OCI-LY3 (cell line): ENCODE measurements at regions not wholly inside any gene's neighbourhood (a gene's known extent, or its start where the extent isn't known, plus 50 kb on each side); places are given as distances from the start of the nearest gene placed in this dataset.

Source experiments
- H2AFZ ChIP-seq: fragments of 200-600, 300-600 bp; shearing (Covaris generic); 2 replicates; pipeline ENCODE4 v1.6.0; 2014; ENCODE audit warnings: antibody characterized with exemption, low read depth, low read length
- H3K27ac ChIP-seq: fragments of 200-600, 300-600 bp; sonication (generic); 2 replicates; pipeline ENCODE4 v1.5.1; 2014; ENCODE audit warnings: mild to moderate bottlenecking, low read length, moderate library complexity, mixed read lengths
- H3K27me3 ChIP-seq: fragments of 200-600, 300-600 bp; sonication (generic); 2 replicates; pipeline ENCODE4 v1.6.1; 2014; ENCODE audit warnings: low read depth, low read length, mixed read lengths
- H3K36me3 ChIP-seq: fragments of 200-600, 300-600 bp; sonication (generic); replicated peaks from 2 replicates; pipeline ENCODE3; 2014; ENCODE audit warnings: low read depth, low read length, mixed read lengths
- H3K4me1 ChIP-seq: fragments of 300-600, 200-600 bp; sonication (generic); 2 replicates; pipeline ENCODE4 v1.6.1; 2014; ENCODE audit warnings: low read length, mixed read lengths
- H3K4me2 ChIP-seq: fragments of 200-600, 300-600 bp; sonication (generic); 2 replicates; pipeline ENCODE4 v1.6.1; 2014; ENCODE audit warnings: low read length, mixed read lengths
- H3K4me3 ChIP-seq: fragments of 300-600, 200-600 bp; sonication (generic); 2 replicates; pipeline ENCODE4 v1.5.1; 2014; ENCODE audit warnings: antibody characterized with exemption, mild to moderate bottlenecking, low read length, moderate library complexity
- H3K79me2 ChIP-seq: fragments of 300-600, 200-600 bp; shearing (Covaris generic); 2 replicates; pipeline ENCODE4 v1.6.1; 2014; ENCODE audit warnings: mild to moderate bottlenecking, low read length, mixed read lengths
- H3K9ac ChIP-seq: fragments of 300-600, 200-600 bp; shearing (Covaris generic); 2 replicates; pipeline ENCODE4 v1.6.0; 2014; ENCODE audit warnings: mild to moderate bottlenecking, low read length, moderate library complexity
- H3K9me3 ChIP-seq: fragments of 200-600, 300-600 bp; shearing (Covaris generic); 2 replicates; pipeline ENCODE4 v1.6.1; 2014; ENCODE audit warnings: low read length, mixed read lengths; ENCODE audit not compliant: insufficient read depth
- H4K20me1 ChIP-seq: fragments of 200-600, 300-600 bp; sonication (generic); 2 replicates; pipeline ENCODE4 v1.6.1; 2016; ENCODE audit warnings: low read length, mixed read lengths; ENCODE audit not compliant: insufficient read depth
- EZH2phosphoT487 ChIP-seq: fragments of 200-600 bp; shearing (Covaris generic); IDR thresholded peaks from 2 replicates; pipeline ENCODE4 v1.6.1; 2018; ENCODE audit warnings: antibody characterized with exemption, mixed run types, low read depth
- TF ChIP-seq, protein P1 (sequence below): fragments of 200-600, 300-600 bp; sonication (generic); IDR thresholded peaks from 2 replicates; pipeline ENCODE4 v1.5.1; 2014; ENCODE audit warnings: antibody characterized with exemption, low read length, low read depth

DNA sequence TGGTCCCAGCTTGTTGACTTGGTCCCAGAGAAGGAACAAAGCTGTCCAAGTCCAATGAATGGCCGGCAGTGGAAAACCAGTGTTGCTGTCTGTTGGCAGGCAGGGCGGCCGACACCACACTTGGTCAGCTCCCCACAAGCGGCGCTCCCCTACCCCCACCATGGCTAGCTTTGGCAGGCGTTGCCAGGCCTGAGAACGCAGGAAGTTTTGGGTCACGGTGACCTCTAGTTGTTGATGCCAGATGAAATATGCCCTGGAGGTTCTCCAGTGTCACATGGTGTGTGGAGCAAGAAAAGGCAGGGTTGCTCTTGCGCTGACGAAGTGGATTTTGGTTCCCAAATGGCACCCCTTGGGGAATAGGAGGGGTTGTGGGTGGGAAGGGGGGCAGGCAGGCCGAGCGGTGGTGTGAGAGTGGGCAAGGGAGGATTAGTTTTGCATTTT is 72.7 kb upstream of the TPRG1 start:
- no peaks in the 10 kb centered on the region for H3K36me3 ChIP-seq

DNA sequence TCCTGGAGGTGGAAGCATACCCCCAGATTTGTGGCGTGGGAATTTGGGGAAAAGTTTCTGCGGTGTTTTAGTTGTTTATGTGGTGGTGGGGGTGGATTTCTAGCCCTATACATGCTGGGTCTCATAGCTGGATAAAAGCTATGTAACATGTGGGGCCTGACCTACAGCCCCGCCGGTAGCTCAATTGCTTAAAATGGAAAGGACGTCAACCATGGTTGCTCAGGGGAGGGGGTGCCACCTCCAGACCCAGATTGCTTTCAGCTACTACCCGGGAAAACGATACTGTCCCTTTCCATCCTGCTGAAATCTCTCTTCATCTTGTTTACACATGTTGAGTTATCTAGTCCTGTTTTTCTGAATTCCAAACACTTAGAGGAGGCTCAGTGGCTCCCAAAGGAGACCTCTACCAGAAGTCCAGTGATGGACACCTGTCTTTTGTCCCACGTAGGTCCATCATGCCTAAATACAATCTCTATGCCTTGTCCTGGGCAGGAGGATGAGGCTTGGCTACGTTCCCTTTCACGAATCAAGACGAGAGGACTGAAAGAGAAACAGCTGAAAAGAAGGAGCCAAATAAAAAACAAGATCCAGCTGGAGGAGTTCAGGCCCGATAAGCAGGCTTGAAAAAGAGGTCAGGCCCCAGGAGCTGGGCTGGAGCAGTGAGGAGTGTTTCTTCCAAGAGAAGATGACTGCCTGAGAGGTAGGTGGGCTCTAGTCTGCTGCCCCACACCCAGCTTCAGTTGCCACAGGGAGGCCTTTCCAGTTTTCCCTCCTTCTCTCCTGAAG is 72.1 kb upstream of the TPRG1 start:
- H3K4me1 ChIP-seq: peaks cover 3% of the 10 kb centered on the region; the same call in 1 of the 2 replicates
- H3K27ac ChIP-seq: no peak overlapping the region
- no peaks in the 10 kb centered on the region for H3K27me3 ChIP-seq
- no peaks in the 10 kb centered on the region for H3K79me2 ChIP-seq
- no peaks in the 10 kb centered on the region for H4K20me1 ChIP-seq
- H3K9ac ChIP-seq: no peak overlapping the region
- TF ChIP-seq, protein P1, sequence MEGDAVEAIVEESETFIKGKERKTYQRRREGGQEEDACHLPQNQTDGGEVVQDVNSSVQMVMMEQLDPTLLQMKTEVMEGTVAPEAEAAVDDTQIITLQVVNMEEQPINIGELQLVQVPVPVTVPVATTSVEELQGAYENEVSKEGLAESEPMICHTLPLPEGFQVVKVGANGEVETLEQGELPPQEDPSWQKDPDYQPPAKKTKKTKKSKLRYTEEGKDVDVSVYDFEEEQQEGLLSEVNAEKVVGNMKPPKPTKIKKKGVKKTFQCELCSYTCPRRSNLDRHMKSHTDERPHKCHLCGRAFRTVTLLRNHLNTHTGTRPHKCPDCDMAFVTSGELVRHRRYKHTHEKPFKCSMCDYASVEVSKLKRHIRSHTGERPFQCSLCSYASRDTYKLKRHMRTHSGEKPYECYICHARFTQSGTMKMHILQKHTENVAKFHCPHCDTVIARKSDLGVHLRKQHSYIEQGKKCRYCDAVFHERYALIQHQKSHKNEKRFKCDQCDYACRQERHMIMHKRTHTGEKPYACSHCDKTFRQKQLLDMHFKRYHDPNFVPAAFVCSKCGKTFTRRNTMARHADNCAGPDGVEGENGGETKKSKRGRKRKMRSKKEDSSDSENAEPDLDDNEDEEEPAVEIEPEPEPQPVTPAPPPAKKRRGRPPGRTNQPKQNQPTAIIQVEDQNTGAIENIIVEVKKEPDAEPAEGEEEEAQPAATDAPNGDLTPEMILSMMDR: no peak
- no peak for TF ChIP-seq EZH2phosphoT487
- no peaks in the 10 kb centered on the region for H3K9me3 ChIP-seq
- H3K4me2 ChIP-seq: no peak overlapping the region
- H3K4me3 ChIP-seq: no peak overlapping the region
- no peaks in the 10 kb centered on the region for H3K36me3 ChIP-seq
- H2AFZ ChIP-seq: no peak overlapping the region

More for the DNA sequence above, 72.7 kb upstream of the TPRG1 start:
- Histone ChIP-seq H3K4me2 (no peak overlapping the region), H4K20me1 (no peaks in the 10 kb centered on the region), H3K9ac (no peak overlapping the region), H2AFZ (no peak overlapping the region), H3K4me3 (no peak overlapping the region), H3K27ac (no peak overlapping the region), H3K27me3 (no peaks in the 10 kb centered on the region), H3K9me3 (no peaks in the 10 kb centered on the region), H3K4me1 (peaks cover 3% of the 10 kb centered on the region; the same call in 1 of the 2 replicates), H3K79me2 (no peaks in the 10 kb centered on the region)
- TF ChIP-seq, protein P1: no peak
- TF ChIP-seq EZH2phosphoT487: no peak

DNA sequence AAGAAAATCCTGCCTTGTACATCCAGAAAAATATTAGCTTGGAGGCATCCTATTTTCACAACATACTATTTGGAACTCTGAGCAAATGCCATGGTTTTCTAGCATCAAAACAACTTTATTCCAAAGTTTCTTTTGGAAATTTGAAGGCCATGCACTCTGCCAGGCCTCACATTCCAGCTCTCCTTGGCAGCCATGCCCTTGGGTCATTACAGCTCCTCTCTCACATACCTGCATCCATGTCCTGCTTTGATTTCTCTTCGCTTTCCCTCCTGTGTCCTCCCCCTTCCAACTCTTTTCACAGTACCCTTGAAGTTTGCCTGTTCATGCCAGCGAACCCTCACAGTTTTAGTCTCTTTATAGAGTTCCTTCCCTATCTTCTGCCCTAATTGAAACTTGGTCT is 70.9 kb upstream of the TPRG1 start:
- no peak overlapping the region for H3K4me2 ChIP-seq
- H3K4me1 ChIP-seq: peaks cover 3% of the 10 kb centered on the region; the same call in 1 of the 2 replicates
- TF ChIP-seq, protein P1: no peak
- TF ChIP-seq EZH2phosphoT487: no peak
- no peak overlapping the region for H3K4me3 ChIP-seq
- no peaks in the 10 kb centered on the region for H4K20me1 ChIP-seq
- H2AFZ ChIP-seq: no peak overlapping the region
- no peak overlapping the region for H3K27ac ChIP-seq
- no peaks in the 10 kb centered on the region for H3K27me3 ChIP-seq
- no peak overlapping the region for H3K9ac ChIP-seq
- no peaks in the 10 kb centered on the region for H3K36me3 ChIP-seq
- H3K79me2 ChIP-seq: no peaks in the 10 kb centered on the region
- H3K9me3 ChIP-seq: no peaks in the 10 kb centered on the region

DNA sequence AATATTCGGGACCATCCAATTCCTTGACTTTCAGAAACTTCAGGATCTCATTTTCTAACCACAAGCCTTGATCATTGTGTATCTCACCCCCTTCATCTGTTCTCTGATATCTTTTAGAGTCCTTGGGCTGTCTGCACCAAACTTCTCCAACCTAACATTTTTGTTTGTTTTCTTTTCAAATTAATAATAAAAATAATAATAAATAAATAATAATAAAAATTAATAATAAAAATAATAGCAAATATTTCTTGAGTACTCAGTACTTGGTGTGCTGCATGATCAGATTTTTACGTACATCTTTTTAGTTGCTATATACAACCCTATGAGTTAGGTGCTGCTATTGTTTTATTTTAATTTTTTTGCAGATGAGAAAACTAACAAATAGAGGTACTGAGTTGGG is 70.2 kb upstream of the TPRG1 start:
- H3K4me2 ChIP-seq: no peak overlapping the region
- no peak overlapping the region for H3K9ac ChIP-seq

More for the DNA sequence above, 70.2 kb upstream of the TPRG1 start:
- TF ChIP-seq, protein P1: no peak
- no peak for TF ChIP-seq EZH2phosphoT487
- no peaks in the 10 kb centered on the region for H3K79me2 ChIP-seq
- peaks cover 3% of the 10 kb centered on the region; the same call in 1 of the 2 replicates for H3K4me1 ChIP-seq
- H3K27me3 ChIP-seq: no peaks in the 10 kb centered on the region
- H3K36me3 ChIP-seq: no peaks in the 10 kb centered on the region
- no peaks in the 10 kb centered on the region for H4K20me1 ChIP-seq
- H3K27ac ChIP-seq: no peak overlapping the region
- H2AFZ ChIP-seq: no peak overlapping the region
- H3K9me3 ChIP-seq: no peaks in the 10 kb centered on the region
- H3K4me3 ChIP-seq: no peak overlapping the region
